CD4-positive, alpha-beta T cell treated with Interleukin-15 for 1 hour (primary cell): ENCODE measurements at regions not wholly inside any gene's neighbourhood (a gene's known extent, or its start where the extent isn't known, plus 50 kb on each side); places are given as distances from the start of the nearest gene placed in this dataset.

ENCODE experiments used
- DNase-seq: peaks from one replicate; pipeline ENCODE4 v3.0.0-alpha.2; 2020

DNA sequence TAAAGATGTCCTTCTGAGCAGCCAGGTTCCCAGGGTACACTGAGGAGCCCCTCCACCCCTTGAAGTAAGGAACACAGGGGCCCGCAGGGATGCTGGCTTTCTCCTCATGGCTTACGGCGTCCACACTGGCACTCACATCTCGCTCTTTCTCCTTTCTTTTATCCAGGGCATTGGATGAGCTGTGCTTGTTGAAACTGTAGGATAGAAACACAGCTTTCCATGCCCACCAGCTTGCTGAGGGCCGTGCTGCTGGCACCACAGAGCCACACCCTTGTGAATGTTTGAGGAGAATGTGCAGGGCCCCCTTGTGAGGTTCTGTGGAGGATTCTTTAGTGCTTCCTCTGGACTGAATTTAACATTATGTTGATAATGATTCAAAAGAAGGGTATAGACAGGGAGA lies 51.7 kb upstream of the B3GAT1 start:
- DNase-seq, result no peak
